HepG2 (cell line): ENCODE measurements at regions not wholly inside any gene's neighbourhood (a gene's known extent, or its start where the extent isn't known, plus 50 kb on each side); places are given as distances from the start of the nearest gene placed in this dataset.

Source experiments
- ATF3 ChIP-seq: sonication (generic); formaldehyde crosslinking; IDR thresholded peaks from 2 replicates; pipeline ENCODE4 v1.4.0; 2020; ENCODE audit warnings: missing genetic modification reagents
- CSRNP2 ChIP-seq: sonication (generic); formaldehyde crosslinking; conservative IDR thresholded peaks from 2 replicates; pipeline ENCODE4 v1.8.0; 2022; ENCODE audit warnings: low read depth, missing genetic modification reagents
- HMGXB4 ChIP-seq, 2 experiments: sonication (generic) in 1 of 2; formaldehyde crosslinking in 1 of 2; IDR thresholded peaks; 2 replicates each; pipeline versions ENCODE4 v1.4.0 to v1.6.1; 2018 to 2020; ENCODE audit warnings: missing genetic modification reagents in 2 of 2, borderline replicate concordance in 1 of 2, low read depth in 1 of 2, mild to moderate bottlenecking in 1 of 2, missing biosample characterization in 1 of 2
- MEIS2 ChIP-seq: sonication (generic); formaldehyde crosslinking; IDR thresholded peaks from 2 replicates; pipeline ENCODE4 v1.9.0; 2021; ENCODE audit warnings: mild to moderate bottlenecking, missing genetic modification reagents
- MLLT10 ChIP-seq: sonication (generic); formaldehyde crosslinking; IDR thresholded peaks from 2 replicates; pipeline ENCODE4 v1.4.0; 2020; ENCODE audit warnings: missing genetic modification reagents
- NR1H2 ChIP-seq: sonication (generic); formaldehyde crosslinking; IDR thresholded peaks from 2 replicates; pipeline ENCODE4 v1.8.1; 2022; ENCODE audit warnings: low read depth, missing genetic modification reagents, borderline replicate concordance
- POGK ChIP-seq: sonication (generic); formaldehyde crosslinking; conservative IDR thresholded peaks from 2 replicates; pipeline ENCODE4 v1.8.0; 2022; ENCODE audit warnings: mild to moderate bottlenecking, moderate library complexity, missing genetic modification reagents
- RARG ChIP-seq: sonication (generic); formaldehyde crosslinking; IDR thresholded peaks from 2 replicates; pipeline ENCODE4 v1.4.0; 2020; ENCODE audit warnings: low read depth, mild to moderate bottlenecking, missing genetic modification reagents
- REL ChIP-seq: sonication (generic); formaldehyde crosslinking; conservative IDR thresholded peaks from 2 replicates; pipeline ENCODE4 v1.8.0; 2022; ENCODE audit warnings: mild to moderate bottlenecking, missing genetic modification reagents, moderate library complexity
- SIX4 ChIP-seq: sonication (generic); formaldehyde crosslinking; IDR thresholded peaks from 2 replicates; pipeline ENCODE4 v1.4.0; 2020; ENCODE audit warnings: missing genetic modification reagents
- ZBTB4 ChIP-seq: sonication (generic); formaldehyde crosslinking; IDR thresholded peaks from 2 replicates; pipeline ENCODE4 v1.4.0; 2020; ENCODE audit warnings: missing genetic modification reagents, mild to moderate bottlenecking, borderline replicate concordance
- ZBTB7A ChIP-seq: sonication (generic); formaldehyde crosslinking; IDR thresholded peaks from 2 replicates; pipeline ENCODE4 v1.8.0; 2022; ENCODE audit warnings: mild to moderate bottlenecking, missing genetic modification reagents
- ZFYVE20 ChIP-seq: sonication (generic); formaldehyde crosslinking; IDR thresholded peaks from 2 replicates; pipeline ENCODE4 v1.8.0; 2023; ENCODE audit warnings: low read depth, mild to moderate bottlenecking, moderate library complexity, missing genetic modification reagents, borderline replicate concordance
- ZKSCAN8 ChIP-seq: IDR thresholded peaks from 2 replicates; pipeline ENCODE4 v1.6.1; 2016; ENCODE audit warnings: borderline replicate concordance, missing genetic modification reagents, missing compliant biosample characterization
- ZNF232 ChIP-seq: sonication (generic); formaldehyde crosslinking; IDR thresholded peaks from 2 replicates; pipeline ENCODE4 v1.4.0; 2020; ENCODE audit warnings: missing genetic modification reagents, borderline replicate concordance
- ZNF597 ChIP-seq: sonication (generic); formaldehyde crosslinking; IDR thresholded peaks from 2 replicates; pipeline ENCODE4 v1.5.0; 2020; ENCODE audit warnings: missing genetic modification reagents
- ZNF850 ChIP-seq: sonication (generic); formaldehyde crosslinking; conservative IDR thresholded peaks from 2 replicates; pipeline ENCODE4 v1.9.0; 2021; ENCODE audit warnings: mild to moderate bottlenecking, missing genetic modification reagents

GRCh38 chr20:23245553-23246181, 104.9 kb upstream of the NXT1 start (continued):
- TF ChIP-seq ZBTB4 (CRISPR knock-in tag): no peak
- TF ChIP-seq RARG (CRISPR knock-in tag): no peak
- no peak for TF ChIP-seq ZFYVE20 (CRISPR knock-in tag)
- no peak for TF ChIP-seq ZKSCAN8 (CRISPR knock-in tag)
- TF ChIP-seq REL (CRISPR knock-in tag): no peak
- TF ChIP-seq POGK (CRISPR knock-in tag): no peak
- TF ChIP-seq ZNF850 (CRISPR knock-in tag): no peak
- no peak for TF ChIP-seq ZBTB7A
- TF ChIP-seq MEIS2: no peak; the same call in 1 of the 2 replicates
- 0 out of 4 replicates have a peak, but pooled peaks of 1 of the 2 experiments have one; percentile 49 for TF ChIP-seq HMGXB4 (CRISPR knock-in tag; IDR thresholded peaks at IDR 0.05; ENCODE audit: borderline replicate concordance in 1 of 2, low read depth in 1 of 2)
- TF ChIP-seq SIX4 (CRISPR knock-in tag): no peak
- no peak for TF ChIP-seq ATF3 (CRISPR knock-in tag)
- TF ChIP-seq MLLT10 (CRISPR knock-in tag): no peak
- TF ChIP-seq ZNF232 (CRISPR knock-in tag): no peak
- 0 out of 2 replicates have a peak, but pooled peaks have one; percentile 38 for TF ChIP-seq NR1H2 (CRISPR knock-in tag)
- TF ChIP-seq ZNF597 (CRISPR knock-in tag): no peak
- no peak for TF ChIP-seq CSRNP2
